Astrocyte of the spinal cord (primary cell): ENCODE measurements at regions not wholly inside any gene's neighbourhood (a gene's known extent, or its start where the extent isn't known, plus 50 kb on each side); places are given as distances from the start of the nearest gene placed in this dataset.

Experiments
- DNase-seq: peaks from one replicate; pipeline ENCODE4 v3.0.0; 2011; ENCODE audit warnings: low read depth, low spot score
- H3K4me3 ChIP-seq: 2 replicates; pipeline ENCODE4 v1.5.1; 2011; ENCODE audit warnings: low read depth, mild to moderate bottlenecking, low read length, moderate library complexity
- CTCF ChIP-seq: IDR thresholded peaks from 2 replicates; pipeline ENCODE4 v1.5.1; 2012; ENCODE audit warnings: low read depth, mild to moderate bottlenecking, low read length, inconsistent platforms
- in situ Hi-C: cut with HindIII; loops from 2 replicates; pipeline ENCODE4 v1.10.0; 2017; ENCODE audit warnings: low sequenced_read_pairs

GRCh38 chr10:25797888-25798429 is 136.1 kb upstream of the MYO3A start:
- in situ Hi-C loops: no loop called here
- no peak overlapping the region for H3K4me3 ChIP-seq
- DNase-seq: no peak

GRCh38 chr10:25804505-25804904 is 129.5 kb upstream of the MYO3A start:
- H3K4me3 ChIP-seq: no peak overlapping the region
- TF ChIP-seq CTCF: no peak
- in situ Hi-C loops: no loop called here
- DNase-seq: no peak

More at GRCh38 chr10:25797888-25798429, 136.1 kb upstream of the MYO3A start:
- TF ChIP-seq CTCF: no peak

GRCh38 chr10:25805986-25806385 is 128.0 kb upstream of the MYO3A start:
- DNase-seq: no peak
- no peak overlapping the region for H3K4me3 ChIP-seq
- TF ChIP-seq CTCF: no peak
- in situ Hi-C loops: no loop called here

GRCh38 chr10:25808372-25808771 is 125.7 kb upstream of the MYO3A start:
- no peak for DNase-seq
- no peak for TF ChIP-seq CTCF
- in situ Hi-C loops: no loop called here

GRCh38 chr10:25811052-25811685 is 122.9 kb upstream of the MYO3A start:
- in situ Hi-C loops: no loop called here

More at GRCh38 chr10:25808372-25808771, 125.7 kb upstream of the MYO3A start:
- no peak overlapping the region for H3K4me3 ChIP-seq

GRCh38 chr10:25813511-25813910 is 120.5 kb upstream of the MYO3A start:
- no peak overlapping the region for H3K4me3 ChIP-seq
- in situ Hi-C loops: no loop called here
- TF ChIP-seq CTCF: no peak
- no peak for DNase-seq

More at GRCh38 chr10:25811052-25811685, 122.9 kb upstream of the MYO3A start:
- H3K4me3 ChIP-seq: no peak overlapping the region
- no peak for TF ChIP-seq CTCF
- DNase-seq: no peak
